Osteoblast (primary cell): ENCODE measurements at regions not wholly inside any gene's neighbourhood (a gene's known extent, or its start where the extent isn't known, plus 50 kb on each side); places are given as distances from the start of the nearest gene placed in this dataset.

Experiments used
- DNase-seq: peaks from one replicate; pipeline ENCODE4 v3.0.0; 2011; ENCODE audit warnings: low spot score, mixed read lengths; ENCODE audit not compliant: insufficient read length; ENCODE audit errors: missing footprints
- H2AFZ ChIP-seq: 2 replicates; pipeline ENCODE4 v1.6.0; 2011; ENCODE audit warnings: mild to moderate bottlenecking, low read length
- H3K27ac ChIP-seq: 2 replicates; pipeline ENCODE4 v1.5.1; 2011; ENCODE audit warnings: mild to moderate bottlenecking, low read depth, low read length, moderate library complexity
- H3K27me3 ChIP-seq: 2 replicates; pipeline ENCODE4 v1.6.0; 2012; ENCODE audit warnings: mild to moderate bottlenecking, control low read depth, inconsistent platforms, low read length, moderate library complexity; ENCODE audit not compliant: insufficient read depth
- H3K36me3 ChIP-seq: 2 replicates; pipeline ENCODE4 v1.5.1; 2011; ENCODE audit warnings: mild to moderate bottlenecking, low read length, control low read depth, moderate library complexity; ENCODE audit not compliant: insufficient read depth
- H3K4me1 ChIP-seq: 2 replicates; pipeline ENCODE4 v1.5.1; 2011; ENCODE audit warnings: mild to moderate bottlenecking, low read length, control low read depth, moderate library complexity; ENCODE audit not compliant: insufficient read depth
- H3K4me2 ChIP-seq: 2 replicates; pipeline ENCODE4 v1.6.0; 2011; ENCODE audit warnings: mild to moderate bottlenecking, low read length; ENCODE audit not compliant: insufficient read depth
- H3K4me3 ChIP-seq: fragments of 200-600 bp; sonication (generic); 3 replicates; pipeline ENCODE4 v1.5.1; 2012; ENCODE audit warnings: mild to moderate bottlenecking, low read length, inconsistent platforms; ENCODE audit not compliant: insufficient read depth
- H3K79me2 ChIP-seq: 2 replicates; pipeline ENCODE4 v1.6.0; 2012; ENCODE audit warnings: mild to moderate bottlenecking, low read length, control low read depth, inconsistent platforms; ENCODE audit not compliant: insufficient read depth
- H3K9me3 ChIP-seq: 2 replicates; pipeline ENCODE4 v1.5.1; 2011; ENCODE audit warnings: low read depth, low read length, control low read depth
- H4K20me1 ChIP-seq: 2 replicates; pipeline ENCODE4 v1.6.0; 2012; ENCODE audit warnings: mild to moderate bottlenecking, low read length, control low read depth; ENCODE audit not compliant: insufficient read depth
- TF ChIP-seq, protein P1 (sequence below): IDR thresholded peaks from 2 replicates; pipeline ENCODE4 v1.5.1; 2011; ENCODE audit warnings: mild to moderate bottlenecking, low read depth, low read length, moderate library complexity; ENCODE audit errors: extremely low read depth

DNA sequence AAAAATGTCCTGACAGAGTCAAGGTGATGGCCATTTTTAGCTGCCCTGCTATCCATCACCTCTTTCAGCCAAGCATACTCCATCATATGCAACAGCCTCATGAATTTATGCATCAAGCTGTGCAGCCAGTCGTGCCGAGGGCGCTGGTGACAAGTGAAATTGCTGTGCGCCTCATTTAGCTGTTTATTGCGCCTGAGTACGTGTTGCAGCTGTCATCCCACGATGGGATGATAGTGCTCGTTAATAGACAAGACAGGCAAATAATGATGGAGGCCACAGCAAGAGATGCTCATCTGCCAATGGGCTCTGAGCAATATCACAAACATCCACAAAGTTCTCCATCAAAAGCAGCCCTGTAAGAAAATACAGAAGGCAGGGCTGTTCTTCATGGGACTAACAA lies 562.3 kb upstream of the POU3F2 start:
- TF ChIP-seq, protein P1, sequence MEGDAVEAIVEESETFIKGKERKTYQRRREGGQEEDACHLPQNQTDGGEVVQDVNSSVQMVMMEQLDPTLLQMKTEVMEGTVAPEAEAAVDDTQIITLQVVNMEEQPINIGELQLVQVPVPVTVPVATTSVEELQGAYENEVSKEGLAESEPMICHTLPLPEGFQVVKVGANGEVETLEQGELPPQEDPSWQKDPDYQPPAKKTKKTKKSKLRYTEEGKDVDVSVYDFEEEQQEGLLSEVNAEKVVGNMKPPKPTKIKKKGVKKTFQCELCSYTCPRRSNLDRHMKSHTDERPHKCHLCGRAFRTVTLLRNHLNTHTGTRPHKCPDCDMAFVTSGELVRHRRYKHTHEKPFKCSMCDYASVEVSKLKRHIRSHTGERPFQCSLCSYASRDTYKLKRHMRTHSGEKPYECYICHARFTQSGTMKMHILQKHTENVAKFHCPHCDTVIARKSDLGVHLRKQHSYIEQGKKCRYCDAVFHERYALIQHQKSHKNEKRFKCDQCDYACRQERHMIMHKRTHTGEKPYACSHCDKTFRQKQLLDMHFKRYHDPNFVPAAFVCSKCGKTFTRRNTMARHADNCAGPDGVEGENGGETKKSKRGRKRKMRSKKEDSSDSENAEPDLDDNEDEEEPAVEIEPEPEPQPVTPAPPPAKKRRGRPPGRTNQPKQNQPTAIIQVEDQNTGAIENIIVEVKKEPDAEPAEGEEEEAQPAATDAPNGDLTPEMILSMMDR: no peak
- no peak overlapping the region for H3K27ac ChIP-seq

DNA sequence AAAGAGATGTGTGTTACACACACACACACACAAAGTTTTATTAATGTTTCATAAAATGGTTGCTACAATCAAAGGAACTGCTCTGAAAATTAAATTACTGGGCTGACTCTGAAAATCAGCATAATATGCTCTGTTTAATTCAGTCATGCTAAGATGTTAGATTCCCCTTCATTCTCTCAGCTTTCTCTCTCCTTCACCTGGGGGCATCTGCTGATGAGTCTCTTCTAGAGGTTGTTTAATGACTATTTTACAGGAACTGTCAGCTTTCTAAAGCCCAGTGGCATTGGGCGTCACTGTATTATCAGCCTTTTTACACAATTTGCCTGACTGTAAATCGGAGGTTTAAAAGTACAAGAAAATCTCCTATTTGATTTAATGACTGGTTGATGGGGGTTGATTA lies 559.7 kb upstream of the POU3F2 start:
- Histone ChIP-seq H3K4me1 (no peaks in the 10 kb centered on the region), H3K36me3 (no peaks in the 10 kb centered on the region), H2AFZ (no peak overlapping the region), H4K20me1 (no peaks in the 10 kb centered on the region), H3K79me2 (no peaks in the 10 kb centered on the region), H3K4me3 (no peak overlapping the region), H3K27ac (no peak overlapping the region), H3K9me3 (no peaks in the 10 kb centered on the region), H3K27me3 (no peaks in the 10 kb centered on the region), H3K4me2 (no peak overlapping the region)
- DNase-seq: peak; percentile 3
- TF ChIP-seq, protein P1: no peak

More for the DNA sequence above, 562.3 kb upstream of the POU3F2 start:
- no peaks in the 10 kb centered on the region for H4K20me1 ChIP-seq
- H3K27me3 ChIP-seq: no peaks in the 10 kb centered on the region
- no peak overlapping the region for H3K4me2 ChIP-seq
- no peak overlapping the region for H2AFZ ChIP-seq
- H3K79me2 ChIP-seq: no peaks in the 10 kb centered on the region
- H3K9me3 ChIP-seq: no peaks in the 10 kb centered on the region
- H3K4me1 ChIP-seq: no peaks in the 10 kb centered on the region
- DNase-seq: no peak
- no peak overlapping the region for H3K4me3 ChIP-seq
- H3K36me3 ChIP-seq: no peaks in the 10 kb centered on the region

- no peak overlapping the region for H3K4me3 ChIP-seq
- TF ChIP-seq, protein P1: no peak
These were observed 553.9 kb upstream of the POU3F2 start for GRCh38 chr6:98280492-98280891.

GRCh38 chr6:98286620-98287019 lies 547.8 kb upstream of the POU3F2 start:
- H3K4me3 ChIP-seq: no peak overlapping the region
- no peak overlapping the region for H3K4me2 ChIP-seq
- H3K36me3 ChIP-seq: no peaks in the 10 kb centered on the region
- no peak for DNase-seq
- no peaks in the 10 kb centered on the region for H3K27me3 ChIP-seq
- no peak overlapping the region for H2AFZ ChIP-seq
- no peaks in the 10 kb centered on the region for H3K79me2 ChIP-seq
- TF ChIP-seq, protein P1: no peak
- no peaks in the 10 kb centered on the region for H3K9me3 ChIP-seq
- H3K4me1 ChIP-seq: no peaks in the 10 kb centered on the region
- H3K27ac ChIP-seq: no peak overlapping the region
- no peaks in the 10 kb centered on the region for H4K20me1 ChIP-seq

More at GRCh38 chr6:98280492-98280891, 553.9 kb upstream of the POU3F2 start:
- Histone ChIP-seq H3K9me3 (no peaks in the 10 kb centered on the region), H3K27ac (no peak overlapping the region), H3K27me3 (no peaks in the 10 kb centered on the region), H4K20me1 (no peaks in the 10 kb centered on the region), H2AFZ (no peak overlapping the region), H3K36me3 (no peaks in the 10 kb centered on the region), H3K79me2 (no peaks in the 10 kb centered on the region), H3K4me1 (no peaks in the 10 kb centered on the region), H3K4me2 (no peak overlapping the region)
- no peak for DNase-seq
